Kidney (tissue), 13 donors: ENCODE measurements at regions not wholly inside any gene's neighbourhood (a gene's known extent, or its start where the extent isn't known, plus 50 kb on each side); places are given as distances from the start of the nearest gene placed in this dataset.

Experiments
- DNase-seq, 5 donors: peaks; one replicate each; pipeline ENCODE4 v3.0.0-alpha.2; 2013 to 2020
- FAIRE-seq: peaks from 2 replicates; lab custom pipeline; 2012; peaks lifted over from hg19 to GRCh38; lab: Jason Lieb, UNC
- H3K27ac ChIP-seq, 2 donors: one replicate each; pipeline ENCODE4 v1.7.0; 2013; ENCODE audit warnings: low read depth in 2 of 2, low read length in 2 of 2, inconsistent platforms in 1 of 2
- H3K27me3 ChIP-seq: one replicate; pipeline ENCODE4 v1.7.1; 2013; ENCODE audit warnings: low read length, inconsistent platforms; ENCODE audit not compliant: control insufficient read depth, insufficient read depth
- H3K36me3 ChIP-seq, 3 donors: one replicate each; pipeline versions ENCODE4 v1.7.0 to v1.7.1; 2013; ENCODE audit warnings: low read length in 3 of 3, control low read depth in 1 of 3, inconsistent platforms in 1 of 3; ENCODE audit not compliant: insufficient read depth in 3 of 3, control insufficient read depth in 2 of 3
- H3K4me1 ChIP-seq, 3 donors: one replicate each; pipeline versions ENCODE4 v1.7.0 to v1.7.1; 2013; ENCODE audit warnings: low read length in 3 of 3, inconsistent platforms in 1 of 3, low read depth in 1 of 3; ENCODE audit not compliant: control insufficient read depth in 2 of 3, insufficient read depth in 2 of 3
- H3K4me3 ChIP-seq, 3 donors: one replicate each; pipeline versions ENCODE4 v1.7.0 to v1.8.1; 2013; ENCODE audit warnings: low read length in 3 of 3, control low read depth in 1 of 3, inconsistent platforms in 1 of 3
- H3K9ac ChIP-seq, 3 donors: one replicate each; pipeline versions ENCODE4 v1.7.0 to v1.7.1; 2013; ENCODE audit warnings: low read length in 3 of 3, control low read depth in 1 of 3, inconsistent platforms in 1 of 3
- H3K9me3 ChIP-seq, 3 donors: one replicate each; pipeline versions ENCODE4 v1.7.0 to v1.7.1; 2013; ENCODE audit warnings: low read length in 3 of 3, control low read depth in 1 of 3, inconsistent platforms in 1 of 3; ENCODE audit not compliant: control insufficient read depth in 2 of 3, insufficient read depth in 1 of 3
- intact Hi-C: fragments of 100-400 bp; cut with DNase I; formaldehyde crosslinking; loops from one replicate; pipeline ENCODE4 v1.11.1; 2022
- TF ChIP-seq, protein P1 (sequence below): IDR thresholded peaks from 3 replicates; pipeline ENCODE4 v1.5.1; 2012; ENCODE audit warnings: mild to moderate bottlenecking, moderate library complexity, borderline replicate concordance; ENCODE audit not compliant: insufficient read depth; ENCODE audit errors: extremely low read depth
- donor health status: control.
- donor health status: control.
- donor health status: control.
- donor health status: control.
- donor health status: control.
- donor health status: DM: yes; HTN: yes; CAD: no.
- donor health status: Normal renal cell carcinoma (clear cell type).

GRCh38 chr16:50982808-50983207, 168.3 kb downstream of the SALL1 start:
- intact Hi-C loops, result no loop called here
- TF ChIP-seq, protein P1, sequence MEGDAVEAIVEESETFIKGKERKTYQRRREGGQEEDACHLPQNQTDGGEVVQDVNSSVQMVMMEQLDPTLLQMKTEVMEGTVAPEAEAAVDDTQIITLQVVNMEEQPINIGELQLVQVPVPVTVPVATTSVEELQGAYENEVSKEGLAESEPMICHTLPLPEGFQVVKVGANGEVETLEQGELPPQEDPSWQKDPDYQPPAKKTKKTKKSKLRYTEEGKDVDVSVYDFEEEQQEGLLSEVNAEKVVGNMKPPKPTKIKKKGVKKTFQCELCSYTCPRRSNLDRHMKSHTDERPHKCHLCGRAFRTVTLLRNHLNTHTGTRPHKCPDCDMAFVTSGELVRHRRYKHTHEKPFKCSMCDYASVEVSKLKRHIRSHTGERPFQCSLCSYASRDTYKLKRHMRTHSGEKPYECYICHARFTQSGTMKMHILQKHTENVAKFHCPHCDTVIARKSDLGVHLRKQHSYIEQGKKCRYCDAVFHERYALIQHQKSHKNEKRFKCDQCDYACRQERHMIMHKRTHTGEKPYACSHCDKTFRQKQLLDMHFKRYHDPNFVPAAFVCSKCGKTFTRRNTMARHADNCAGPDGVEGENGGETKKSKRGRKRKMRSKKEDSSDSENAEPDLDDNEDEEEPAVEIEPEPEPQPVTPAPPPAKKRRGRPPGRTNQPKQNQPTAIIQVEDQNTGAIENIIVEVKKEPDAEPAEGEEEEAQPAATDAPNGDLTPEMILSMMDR, result no peak
- H3K27me3 ChIP-seq, result no peaks in the 10 kb centered on the region
- no peak for FAIRE-seq
- no peak overlapping the region for H3K27ac ChIP-seq
- no peak overlapping the region for H3K9ac ChIP-seq
- peaks cover 0 to 3% (median 0%) of the 10 kb centered on the region in 3 donors for H3K9me3 ChIP-seq
- H3K4me3 ChIP-seq, result no peak overlapping the region
- no peaks in the 10 kb centered on the region for H3K36me3 ChIP-seq
- H3K4me1 ChIP-seq, result no peaks in the 10 kb centered on the region
- DNase-seq, result no peak

- intact Hi-C loops, result no loop called here
- Histone ChIP-seq H3K9ac (no peak overlapping the region), H3K4me1 (no peaks in the 10 kb centered on the region), H3K27ac (no peak overlapping the region), H3K27me3 (no peaks in the 10 kb centered on the region), H3K9me3 (peaks cover 0 to 3% (median 0%) of the 10 kb centered on the region in 3 donors), H3K4me3 (no peak overlapping the region), H3K36me3 (no peaks in the 10 kb centered on the region)
- no peak for FAIRE-seq
- TF ChIP-seq, protein P1, result no peak
- no peak for DNase-seq
Observed at GRCh38 chr16:50981951-50982350, 169.1 kb downstream of the SALL1 start.

DNA sequence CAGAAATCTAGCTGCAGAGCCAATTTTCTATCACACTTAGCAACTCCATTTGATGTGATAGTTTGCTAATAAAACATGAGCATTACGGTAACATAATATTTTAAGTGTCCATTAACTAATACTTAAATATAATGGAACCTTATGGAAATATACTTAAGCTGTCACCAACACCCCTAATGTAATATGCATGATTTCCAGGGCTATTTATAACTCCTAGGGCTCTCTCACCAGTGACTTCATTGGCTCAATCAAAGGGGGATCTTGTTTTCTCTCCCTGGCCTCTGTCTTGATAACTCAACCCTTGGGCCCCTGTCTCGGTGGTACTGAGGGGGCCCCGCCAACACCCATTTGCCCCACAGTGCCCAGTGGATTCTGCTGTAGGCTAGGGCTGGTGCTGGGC, 170.4 kb downstream of the SALL1 start:
- H3K36me3 ChIP-seq, result no peaks in the 10 kb centered on the region
- H3K4me3 ChIP-seq, result no peak overlapping the region
- no peaks in the 10 kb centered on the region for H3K4me1 ChIP-seq
- no peaks in the 10 kb centered on the region for H3K27me3 ChIP-seq
- no peak overlapping the region for H3K9ac ChIP-seq
- FAIRE-seq, result no peak
- TF ChIP-seq, protein P1, result no peak
- H3K9me3 ChIP-seq, result no peaks in the 10 kb centered on the region
- no peak for DNase-seq
- intact Hi-C loops, result no loop called here
- H3K27ac ChIP-seq, result no peak overlapping the region
